ENCODE measurements at regions not wholly inside any gene's neighbourhood (a gene's known extent, or its start where the extent isn't known, plus 50 kb on each side); places are given as distances from the start of the nearest gene placed in this dataset.

DNA sequence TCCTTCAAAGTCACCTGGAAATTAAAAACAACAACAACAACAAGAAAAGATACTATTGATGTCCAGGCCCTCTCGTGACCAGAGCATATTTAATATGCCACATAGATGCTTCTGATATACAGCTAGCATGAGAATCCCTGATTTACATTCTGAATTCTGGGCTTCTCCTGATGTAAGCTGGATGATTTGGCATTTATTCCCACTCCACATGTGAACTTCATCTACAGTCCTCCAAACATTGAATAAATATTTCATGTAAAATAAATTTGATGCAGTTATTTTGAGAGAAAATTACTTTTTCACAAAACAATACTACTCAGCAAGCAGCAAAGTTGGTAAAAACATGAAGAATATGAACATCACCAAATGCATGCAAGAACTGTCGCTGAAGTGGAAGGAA is 453.2 kb upstream of the SETBP1 start:
- Mint-ChIP-seq H3K4me3 (no peak overlapping the region), H3K27me3 (no peaks in the 10 kb centered on the region), H3K4me1 (ENCODE audit: unreplicated experiment) (no peaks in the 10 kb centered on the region), H3K36me3 (no peaks in the 10 kb centered on the region), H3K27ac (no peak overlapping the region), H3K9me3 (no peaks in the 10 kb centered on the region)
- no peak for DNase-seq (ENCODE audit: extremely low spot score, unreplicated experiment)
- TF ChIP-seq, protein P1, sequence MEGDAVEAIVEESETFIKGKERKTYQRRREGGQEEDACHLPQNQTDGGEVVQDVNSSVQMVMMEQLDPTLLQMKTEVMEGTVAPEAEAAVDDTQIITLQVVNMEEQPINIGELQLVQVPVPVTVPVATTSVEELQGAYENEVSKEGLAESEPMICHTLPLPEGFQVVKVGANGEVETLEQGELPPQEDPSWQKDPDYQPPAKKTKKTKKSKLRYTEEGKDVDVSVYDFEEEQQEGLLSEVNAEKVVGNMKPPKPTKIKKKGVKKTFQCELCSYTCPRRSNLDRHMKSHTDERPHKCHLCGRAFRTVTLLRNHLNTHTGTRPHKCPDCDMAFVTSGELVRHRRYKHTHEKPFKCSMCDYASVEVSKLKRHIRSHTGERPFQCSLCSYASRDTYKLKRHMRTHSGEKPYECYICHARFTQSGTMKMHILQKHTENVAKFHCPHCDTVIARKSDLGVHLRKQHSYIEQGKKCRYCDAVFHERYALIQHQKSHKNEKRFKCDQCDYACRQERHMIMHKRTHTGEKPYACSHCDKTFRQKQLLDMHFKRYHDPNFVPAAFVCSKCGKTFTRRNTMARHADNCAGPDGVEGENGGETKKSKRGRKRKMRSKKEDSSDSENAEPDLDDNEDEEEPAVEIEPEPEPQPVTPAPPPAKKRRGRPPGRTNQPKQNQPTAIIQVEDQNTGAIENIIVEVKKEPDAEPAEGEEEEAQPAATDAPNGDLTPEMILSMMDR (conservative IDR thresholded peaks at IDR 0.05): no peak

DNA sequence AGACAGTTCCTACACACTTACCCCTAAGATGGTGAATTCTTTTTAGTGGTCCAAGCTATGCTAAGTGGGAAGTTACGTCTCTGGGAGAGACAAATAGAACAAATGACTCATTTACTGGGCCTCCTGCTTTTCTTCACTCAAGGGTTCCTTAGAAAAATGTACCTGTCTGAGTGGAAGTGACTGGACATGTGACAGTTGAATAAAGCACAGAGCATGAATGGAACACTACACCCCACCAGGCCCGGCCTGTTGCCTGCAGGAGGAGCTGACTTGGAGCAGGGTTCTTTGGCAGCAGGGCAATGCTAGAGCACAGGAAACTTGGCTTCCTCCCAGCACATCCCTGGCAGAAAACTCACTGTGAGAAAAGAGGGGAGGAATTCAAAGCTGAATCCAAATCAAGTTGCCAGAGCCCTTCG is 451.0 kb upstream of the SETBP1 start:
- H3K4me1 Mint-ChIP-seq (ENCODE audit: unreplicated experiment): no peaks in the 10 kb centered on the region
- H3K27me3 Mint-ChIP-seq: peaks cover 2% of the 10 kb centered on the region
- no peak overlapping the region for H3K27ac Mint-ChIP-seq
- no peak for DNase-seq (ENCODE audit: extremely low spot score, unreplicated experiment)
- H3K4me3 Mint-ChIP-seq: no peak overlapping the region
- H3K36me3 Mint-ChIP-seq: no peaks in the 10 kb centered on the region
- TF ChIP-seq, protein P1 (conservative IDR thresholded peaks at IDR 0.05): no peak
- H3K9me3 Mint-ChIP-seq: no peaks in the 10 kb centered on the region

DNA sequence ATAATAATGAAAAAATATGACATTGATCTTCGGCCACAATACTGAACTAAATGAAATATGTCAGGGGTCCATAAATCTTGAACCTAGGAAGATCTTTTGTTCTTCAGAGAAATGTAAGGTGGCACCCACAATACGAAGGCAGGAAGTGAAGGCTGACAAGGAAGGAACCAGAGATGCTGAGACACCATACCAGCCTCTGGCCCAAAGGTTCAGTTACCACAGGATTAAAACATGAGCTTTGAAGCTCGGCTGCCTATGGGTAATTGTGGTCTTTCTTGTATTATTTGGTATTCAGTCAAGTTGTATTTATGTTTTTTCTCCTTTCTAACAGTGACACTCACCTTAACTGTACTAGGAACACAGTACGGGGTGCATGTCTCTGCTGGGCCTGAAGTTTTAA is 448.8 kb upstream of the SETBP1 start:
- TF ChIP-seq, protein P1 (conservative IDR thresholded peaks at IDR 0.05): no peak
- Mint-ChIP-seq H3K9me3 (no peaks in the 10 kb centered on the region), H3K4me3 (no peak overlapping the region), H3K27me3 (peaks cover 4% of the 10 kb centered on the region), H3K36me3 (no peaks in the 10 kb centered on the region), H3K27ac (no peak overlapping the region), H3K4me1 (ENCODE audit: unreplicated experiment) (no peaks in the 10 kb centered on the region)
- no peak for DNase-seq (ENCODE audit: extremely low spot score, unreplicated experiment)

DNA sequence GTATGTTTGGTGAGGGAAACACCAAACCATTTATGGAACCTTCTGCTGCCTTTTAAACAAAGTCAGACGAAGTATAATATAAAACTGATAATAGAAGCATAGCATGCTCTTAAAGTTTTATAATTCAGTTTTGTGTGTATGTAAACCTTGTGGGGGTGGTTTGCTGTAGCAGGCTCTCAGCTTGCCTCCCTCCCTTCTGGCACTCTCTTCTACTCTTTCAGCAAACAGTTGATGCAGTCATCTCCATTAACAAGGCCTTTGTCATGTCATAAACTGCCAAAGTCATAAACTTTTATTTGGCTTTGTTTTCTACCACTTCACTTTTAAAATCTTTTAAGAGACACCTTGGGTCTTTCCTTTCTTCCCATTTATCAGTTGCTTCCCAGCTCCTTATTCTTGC is 448.2 kb upstream of the SETBP1 start:
- Mint-ChIP-seq H3K36me3 (no peaks in the 10 kb centered on the region), H3K4me1 (ENCODE audit: unreplicated experiment) (no peaks in the 10 kb centered on the region), H3K4me3 (no peak overlapping the region), H3K27me3 (peaks cover 4% of the 10 kb centered on the region), H3K27ac (no peak overlapping the region), H3K9me3 (no peaks in the 10 kb centered on the region)
- no peak for DNase-seq (ENCODE audit: extremely low spot score, unreplicated experiment)
- TF ChIP-seq, protein P1 (conservative IDR thresholded peaks at IDR 0.05): no peak

DNA sequence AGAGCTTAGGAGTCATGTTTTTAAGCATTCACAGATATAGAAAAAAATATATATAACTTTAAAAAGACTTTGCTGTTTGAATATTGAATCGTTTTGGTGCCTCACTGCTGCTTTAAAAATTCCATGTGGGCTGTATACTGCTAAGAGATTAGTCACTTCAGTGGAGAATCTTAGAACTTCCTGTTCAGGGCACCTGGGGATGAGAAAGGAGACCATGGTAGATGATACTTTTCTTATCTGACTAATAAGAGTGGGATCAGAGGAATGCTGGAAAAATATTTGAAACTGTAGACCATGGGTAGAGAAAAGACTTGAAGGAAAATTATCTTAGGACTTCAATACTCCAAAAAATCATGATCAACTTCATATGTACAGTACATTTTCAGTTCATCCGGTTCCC is 442.2 kb upstream of the SETBP1 start:
- no peak for DNase-seq (ENCODE audit: extremely low spot score, unreplicated experiment)
- Mint-ChIP-seq H3K9me3 (no peaks in the 10 kb centered on the region), H3K4me1 (ENCODE audit: unreplicated experiment) (no peaks in the 10 kb centered on the region), H3K27ac (no peak overlapping the region), H3K4me3 (no peak overlapping the region), H3K36me3 (no peaks in the 10 kb centered on the region), H3K27me3 (peaks cover 4% of the 10 kb centered on the region)
- TF ChIP-seq, protein P1 (conservative IDR thresholded peaks at IDR 0.05): no peak

DNA sequence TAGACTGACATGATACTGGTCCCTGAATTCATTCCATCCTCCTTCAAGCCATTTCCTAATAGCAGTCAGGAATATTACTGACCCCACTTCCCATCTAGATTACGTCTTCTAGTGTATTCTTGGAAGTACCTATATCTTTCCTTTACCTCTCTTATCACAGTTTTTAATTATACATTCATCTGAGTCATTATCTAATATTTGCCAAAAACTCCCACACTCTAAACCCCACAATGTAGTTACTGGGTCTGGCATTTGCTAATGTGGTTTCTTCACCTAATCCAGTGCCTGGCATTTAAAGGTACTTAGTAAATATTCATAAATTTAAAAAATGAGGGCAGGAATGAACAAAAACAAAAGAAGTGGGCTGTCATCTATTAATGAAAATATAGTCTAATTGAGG is 441.8 kb upstream of the SETBP1 start:
- no peaks in the 10 kb centered on the region for H3K36me3 Mint-ChIP-seq
- TF ChIP-seq, protein P1 (conservative IDR thresholded peaks at IDR 0.05): no peak

More for the DNA sequence above, 441.8 kb upstream of the SETBP1 start:
- peaks cover under 1% of the 10 kb centered on the region for H3K4me1 Mint-ChIP-seq (ENCODE audit: unreplicated experiment)
- H3K4me3 Mint-ChIP-seq: no peak overlapping the region
- peaks cover 4% of the 10 kb centered on the region for H3K27me3 Mint-ChIP-seq
- H3K27ac Mint-ChIP-seq: no peak overlapping the region
- no peak for DNase-seq (ENCODE audit: extremely low spot score, unreplicated experiment)
- no peaks in the 10 kb centered on the region for H3K9me3 Mint-ChIP-seq
